CD4-positive, alpha-beta T cell (primary cell): ENCODE measurements at regions not wholly inside any gene's neighbourhood (a gene's known extent, or its start where the extent isn't known, plus 50 kb on each side); places are given as distances from the start of the nearest gene placed in this dataset.

ENCODE experiments used
- ATAC-seq: fragments of 200-7000 bp; cut with Tn5 transposase; one replicate; pipeline ENCODE4 v1.10.0; 2022; ENCODE audit warnings: mild to moderate bottlenecking; ENCODE audit not compliant: poor library complexity
- CTCF ChIA-PET: fragments of 350-600 bp; sonication (Branson Sonifier 250); formaldehyde crosslinking; loops from one replicate; lab custom pipeline; 2021; ENCODE audit warnings: antibody characterized with exemption, inconsistent platforms; lab: Charles Lee
- POLR2A ChIA-PET: fragments of 350-600 bp; sonication (Branson Sonifier 250); formaldehyde crosslinking; loops from one replicate; lab custom pipeline; 2021; ENCODE audit warnings: antibody characterized with exemption, inconsistent platforms; lab: Charles Lee
- DNase-seq, 14 experiments: peaks; one replicate each; pipeline ENCODE4 v3.0.0-alpha.2; 2013 to 2020; ENCODE audit warnings: mixed read lengths in 2 of 14
- H3K27ac ChIP-seq, 2 donors: one replicate each; pipeline versions ENCODE4 v1.5.1 to v1.7.0; 2013; ENCODE audit warnings: low read length in 2 of 2, low read depth in 1 of 2, mild to moderate bottlenecking in 1 of 2
- H3K27me3 ChIP-seq, 2 experiments: 1 replicate in 1 of 2; 2 replicates in 1 of 2; pipeline versions ENCODE4 v1.6.1 to v1.7.0; 2013; ENCODE audit warnings: low read length in 2 of 2, control low read depth in 1 of 2, mild to moderate bottlenecking in 1 of 2, moderate library complexity in 1 of 2; ENCODE audit not compliant: insufficient read depth in 2 of 2, control insufficient read depth in 1 of 2
- H3K36me3 ChIP-seq: one replicate; pipeline ENCODE4 v1.6.1; 2013; ENCODE audit warnings: low read length, control low read depth; ENCODE audit not compliant: insufficient read depth
- H3K4me1 ChIP-seq: one replicate; pipeline ENCODE4 v1.6.1; 2013; ENCODE audit warnings: low read length, control low read depth; ENCODE audit not compliant: insufficient read depth
- H3K4me3 ChIP-seq: one replicate; pipeline ENCODE4 v1.5.1; 2013; ENCODE audit warnings: mild to moderate bottlenecking, low read length, moderate library complexity
- H3K9me3 ChIP-seq, 2 experiments: 1 replicate in 1 of 2; 2 replicates in 1 of 2; pipeline versions ENCODE4 v1.6.1 to v1.7.0; 2013; ENCODE audit warnings: low read length in 2 of 2, mild to moderate bottlenecking in 2 of 2, control low read depth in 1 of 2, moderate library complexity in 1 of 2; ENCODE audit not compliant: control insufficient read depth in 1 of 2, insufficient read depth in 1 of 2
- H3K27ac Mint-ChIP-seq: one replicate; pipeline ENCODE4 v1.8.0; 2020; ENCODE audit warnings: mixed read lengths
- H3K27me3 Mint-ChIP-seq: one replicate; pipeline ENCODE4 v1.8.0; 2021; ENCODE audit warnings: mixed read lengths
- H3K36me3 Mint-ChIP-seq: one replicate; pipeline ENCODE4 v1.8.0; 2021; ENCODE audit warnings: low read depth, mixed read lengths
- H3K4me1 Mint-ChIP-seq: one replicate; pipeline ENCODE4 v1.8.0; 2021; ENCODE audit warnings: low read depth, mixed read lengths
- H3K4me3 Mint-ChIP-seq: one replicate; pipeline ENCODE4 v1.8.0; 2020; ENCODE audit warnings: mild to moderate bottlenecking, mixed read lengths
- H3K9me3 Mint-ChIP-seq: one replicate; pipeline ENCODE4 v1.8.0; 2020; ENCODE audit warnings: mixed read lengths
- CTCF ChIP-seq: fragments of 200-600 bp; IDR thresholded peaks from one replicate; pipeline ENCODE4 v1.8.0; 2022; ENCODE audit warnings: antibody characterized with exemption, mild to moderate bottlenecking
- intact Hi-C, 2 experiments: fragments of 100-400 bp; cut with DNase I in 1 of 2; cut with micrococcal nuclease in 1 of 2; formaldehyde crosslinking; loops; one replicate each; pipeline versions ENCODE4 v1.15.1 to v1.9.0; 2023 to 2025; cut with DNase I, micrococcal nuclease

GRCh38 chrX:79623098-79623762 lies 256.1 kb upstream of the ITM2A start:
- intact Hi-C loops = no loop called here
- no peak overlapping the region for H3K4me3 ChIP-seq
- ATAC-seq = no peak
- DNase-seq = no peak
- ChIA-PET CTCF (no interaction called here), POLR2A (no interaction called here)
- H3K36me3 ChIP-seq = no peaks in the 10 kb centered on the region
- H3K9me3 ChIP-seq = no peaks in the 10 kb centered on the region
- no peak for TF ChIP-seq CTCF
- Mint-ChIP-seq H3K27me3 (peaks cover 6% of the 10 kb centered on the region), H3K4me3 (no peak overlapping the region), H3K9me3 (no peaks in the 10 kb centered on the region), H3K4me1 (no peaks in the 10 kb centered on the region), H3K36me3 (no peaks in the 10 kb centered on the region), H3K27ac (no peak overlapping the region)
- H3K4me1 ChIP-seq = no peaks in the 10 kb centered on the region
- H3K27ac ChIP-seq = no peak overlapping the region
- H3K27me3 ChIP-seq = no peaks in the 10 kb centered on the region

DNA sequence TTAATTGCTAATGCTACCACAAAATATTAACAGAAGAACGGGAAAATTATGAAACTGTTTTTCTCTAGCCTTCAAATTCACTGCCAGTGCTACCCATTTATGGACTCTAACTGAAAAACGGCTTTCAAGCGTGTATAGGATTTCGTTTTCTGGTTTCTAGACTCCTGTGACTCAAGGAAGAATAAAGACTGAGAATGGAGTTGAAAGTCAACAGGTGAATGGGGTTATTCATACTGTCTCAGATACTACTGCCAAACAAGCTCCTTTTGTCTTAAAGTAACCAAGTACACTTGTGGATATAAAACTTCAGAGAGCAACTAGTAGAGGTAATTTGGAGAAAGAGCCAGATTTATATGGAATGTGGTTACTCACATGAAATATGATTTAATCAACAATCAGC lies 251.1 kb upstream of the ITM2A start:
- ATAC-seq (no peak), DNase-seq (no peak)
- H3K4me1 Mint-ChIP-seq = no peaks in the 10 kb centered on the region
- no peak for TF ChIP-seq CTCF
- no peaks in the 10 kb centered on the region for H3K36me3 Mint-ChIP-seq
- Histone ChIP-seq H3K36me3 (no peaks in the 10 kb centered on the region), H3K4me1 (no peaks in the 10 kb centered on the region), H3K27ac (no peak overlapping the region), H3K9me3 (no peaks in the 10 kb centered on the region), H3K4me3 (no peak overlapping the region), H3K27me3 (no peaks in the 10 kb centered on the region)
- CTCF ChIA-PET = no interaction called here
- no peak overlapping the region for H3K4me3 Mint-ChIP-seq
- POLR2A ChIA-PET = no interaction called here
- no peak overlapping the region for H3K27ac Mint-ChIP-seq
- H3K9me3 Mint-ChIP-seq = no peaks in the 10 kb centered on the region
- intact Hi-C loops = no loop called here
- no peaks in the 10 kb centered on the region for H3K27me3 Mint-ChIP-seq

DNA sequence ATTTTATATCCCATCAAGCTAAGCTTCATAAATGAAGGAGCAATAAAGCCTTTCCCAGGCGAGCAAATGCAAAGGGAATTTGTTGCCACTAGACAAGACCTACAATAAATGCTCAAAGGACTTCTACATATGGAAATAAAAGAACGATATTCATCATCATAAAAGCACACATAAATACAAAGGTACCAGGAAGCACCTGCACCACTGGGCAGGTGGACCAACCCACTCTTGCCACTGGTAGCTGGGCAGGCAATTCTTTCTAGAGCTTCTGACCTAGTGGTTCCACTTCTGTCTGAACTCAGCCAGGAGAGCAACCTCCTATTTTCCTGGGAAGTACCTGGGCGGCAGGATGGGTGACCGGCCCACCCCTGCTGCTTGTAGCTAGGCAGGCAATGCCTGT lies 237.2 kb upstream of the ITM2A start:
- Histone ChIP-seq H3K27me3 (no peaks in the 10 kb centered on the region), H3K36me3 (no peaks in the 10 kb centered on the region), H3K4me1 (no peaks in the 10 kb centered on the region), H3K27ac (no peak overlapping the region), H3K9me3 (no peaks in the 10 kb centered on the region), H3K4me3 (no peak overlapping the region)
- POLR2A ChIA-PET = no interaction called here
- DNase-seq (no peak), ATAC-seq (no peak)
- CTCF ChIA-PET = no interaction called here
- Mint-ChIP-seq H3K4me1 (no peaks in the 10 kb centered on the region), H3K27ac (no peak overlapping the region), H3K36me3 (no peaks in the 10 kb centered on the region), H3K4me3 (no peak overlapping the region), H3K27me3 (peaks cover 4% of the 10 kb centered on the region), H3K9me3 (no peaks in the 10 kb centered on the region)
- intact Hi-C loops = no loop called here
- TF ChIP-seq CTCF = no peak
